Mammary epithelial cell (primary cell): ENCODE measurements at regions not wholly inside any gene's neighbourhood (a gene's known extent, or its start where the extent isn't known, plus 50 kb on each side); places are given as distances from the start of the nearest gene placed in this dataset.

Experiments used
- CTCF ChIP-seq, 2 donors: IDR thresholded peaks in 1 of 2; conservative IDR thresholded peaks in 1 of 2; 2 replicates each; pipeline ENCODE4 v1.5.1; 2011 to 2012; ENCODE audit warnings: inconsistent platforms in 2 of 2, low read length in 2 of 2, mild to moderate bottlenecking in 2 of 2, control low read depth in 1 of 2, low read depth in 1 of 2; ENCODE audit not compliant: insufficient read depth in 1 of 2; ENCODE audit errors: extremely low read depth in 1 of 2
- EZH2 ChIP-seq: IDR thresholded peaks from 2 replicates; pipeline ENCODE4 v1.6.1; 2012; ENCODE audit warnings: low read length, inconsistent platforms, borderline replicate concordance

- TF ChIP-seq EZH2 (no peak), CTCF (conservative IDR thresholded peaks at IDR 0.05 in 1 of 2, IDR thresholded peaks at IDR 0.05 in 1 of 2; ENCODE audit: extremely low read depth in 1 of 2, insufficient read depth in 1 of 2, low read depth in 1 of 2, low read length in 2 of 2) (no peak)
These were observed 100.6 kb upstream of the HABP2 start for GRCh38 chr10:113452146-113452845.
